Common myeloid progenitor, CD34-positive (primary cell): ENCODE measurements at regions not wholly inside any gene's neighbourhood (a gene's known extent, or its start where the extent isn't known, plus 50 kb on each side); places are given as distances from the start of the nearest gene placed in this dataset.

ENCODE experiments used
- CTCF ChIA-PET: fragments of 350-600 bp; sonication (Branson Sonifier 250); formaldehyde crosslinking; loops from one replicate; lab custom pipeline; 2021; ENCODE audit warnings: antibody characterized with exemption; lab: Charles Lee
- POLR2A ChIA-PET: fragments of 350-600 bp; sonication (Branson Sonifier 250); formaldehyde crosslinking; loops from one replicate; lab custom pipeline; 2021; ENCODE audit warnings: antibody characterized with exemption; lab: Charles Lee
- DNase-seq, 3 donors: peaks; one replicate each; pipeline versions ENCODE4 v3.0.0 to v3.0.0-alpha.2; 2013
- H3K27ac ChIP-seq, 2 experiments: 1 replicate in 1 of 2; 2 replicates in 1 of 2; pipeline ENCODE4 v1.7.0; 2013; ENCODE audit warnings: inconsistent platforms in 2 of 2, low read length in 2 of 2, mild to moderate bottlenecking in 2 of 2, low read depth in 1 of 2, moderate library complexity in 1 of 2; ENCODE audit not compliant: severe bottlenecking in 2 of 2, insufficient read depth in 1 of 2, poor library complexity in 1 of 2
- H3K27me3 ChIP-seq, 5 experiments: replicated peaks in 2 of 5; 1 replicate in 3 of 5; 2 replicates in 2 of 5; pipeline versions ENCODE4 v1.6.1 to v1.7.0; 2013; ENCODE audit warnings: low read length in 4 of 5, mild to moderate bottlenecking in 2 of 5, moderate library complexity in 2 of 5, inconsistent platforms in 1 of 5; ENCODE audit not compliant: insufficient read depth in 5 of 5, control insufficient read depth in 4 of 5
- H3K36me3 ChIP-seq, 4 experiments: 1 replicate in 2 of 4; 2 replicates in 2 of 4; pipeline versions ENCODE4 v1.6.1 to v1.7.0; 2013; ENCODE audit warnings: low read length in 3 of 4, control low read depth in 1 of 4, mild to moderate bottlenecking in 1 of 4; ENCODE audit not compliant: control insufficient read depth in 4 of 4, insufficient read depth in 4 of 4
- H3K4me1 ChIP-seq, 4 experiments: 1 replicate in 3 of 4; 2 replicates in 1 of 4; pipeline versions ENCODE4 v1.6.1 to v1.7.1; 2013; ENCODE audit warnings: low read length in 3 of 4, mild to moderate bottlenecking in 3 of 4, control low read depth in 1 of 4, inconsistent platforms in 1 of 4, moderate library complexity in 1 of 4; ENCODE audit not compliant: control insufficient read depth in 4 of 4, insufficient read depth in 4 of 4; ENCODE audit errors: control extremely low read depth in 1 of 4
- H3K4me3 ChIP-seq, 7 experiments: 1 replicate in 4 of 7; 2 replicates in 3 of 7; pipeline versions ENCODE4 v1.5.1 to v1.7.0; 2013; ENCODE audit warnings: mild to moderate bottlenecking in 7 of 7, low read length in 6 of 7, moderate library complexity in 6 of 7, inconsistent platforms in 2 of 7, low read depth in 2 of 7, control low read depth in 1 of 7; ENCODE audit not compliant: insufficient read depth in 4 of 7, control insufficient read depth in 1 of 7; ENCODE audit errors: extremely low read depth in 1 of 7
- H3K9me3 ChIP-seq, 5 experiments: 1 replicate in 4 of 5; 2 replicates in 1 of 5; pipeline versions ENCODE4 v1.6.1 to v1.7.1; 2013; ENCODE audit warnings: low read length in 4 of 5, mild to moderate bottlenecking in 2 of 5, inconsistent platforms in 1 of 5, low read depth in 1 of 5, moderate library complexity in 1 of 5; ENCODE audit not compliant: control insufficient read depth in 4 of 5, insufficient read depth in 2 of 5; ENCODE audit errors: control extremely low read depth in 1 of 5
- WGBS: methylation state at CpG from one replicate; pipeline ENCODE4 v1.1.5; 2013; ENCODE audit not compliant: insufficient coverage; 5-methylcytosine and 5-hydroxymethylcytosine counted together

GRCh38 chrX:9235722-9236121, 201.8 kb upstream of the FAM9B start:
- CTCF ChIA-PET, result no interaction called here
- Histone ChIP-seq H3K4me3 (no peak overlapping the region), H3K27me3 (no peaks in the 10 kb centered on the region), H3K9me3 (no peaks in the 10 kb centered on the region), H3K36me3 (no peaks in the 10 kb centered on the region), H3K4me1 (no peaks in the 10 kb centered on the region), H3K27ac (no peak overlapping the region)
- 100% methylated on average over 3 of the region's 3 CpGs for WGBS
- POLR2A ChIA-PET, result no interaction called here
- no peak for DNase-seq

GRCh38 chrX:9240956-9241355, 207.0 kb upstream of the FAM9B start:
- no peaks in the 10 kb centered on the region for H3K36me3 ChIP-seq
- H3K4me3 ChIP-seq, result no peak overlapping the region
- no peaks in the 10 kb centered on the region for H3K27me3 ChIP-seq
- ChIA-PET CTCF (no interaction called here), POLR2A (no interaction called here)
- no peaks in the 10 kb centered on the region for H3K9me3 ChIP-seq
- no peaks in the 10 kb centered on the region for H3K4me1 ChIP-seq
- H3K27ac ChIP-seq, result no peak overlapping the region
- 81% methylated on average over 4 of the region's 4 CpGs for WGBS
- no peak for DNase-seq

- H3K36me3 ChIP-seq, result no peaks in the 10 kb centered on the region
- H3K4me3 ChIP-seq, result no peak overlapping the region
- H3K27ac ChIP-seq, result no peak overlapping the region
- no peaks in the 10 kb centered on the region for H3K4me1 ChIP-seq
- CTCF ChIA-PET, result no interaction called here
- WGBS, result 90% methylated on average over 11 of the region's 11 CpGs
- no peaks in the 10 kb centered on the region for H3K9me3 ChIP-seq
- POLR2A ChIA-PET, result no interaction called here
- DNase-seq, result no peak
- no peaks in the 10 kb centered on the region for H3K27me3 ChIP-seq
These were observed 207.5 kb upstream of the FAM9B start for GRCh38 chrX:9241427-9241826.

- CTCF ChIA-PET, result no interaction called here
- WGBS, result 71% methylated on average over 7 of the region's 8 CpGs
These were observed 215.3 kb upstream of the FAM9B start for GRCh38 chrX:9249051-9249846.

GRCh38 chrX:9252182-9252581, 212.7 kb upstream of the TBL1X start:
- 53% methylated on average over 3 of the region's 4 CpGs for WGBS
- H3K27me3 ChIP-seq, result no peaks in the 10 kb centered on the region
- ChIA-PET POLR2A (no interaction called here), CTCF (no interaction called here)
- no peaks in the 10 kb centered on the region for H3K36me3 ChIP-seq
- H3K4me3 ChIP-seq, result no peak overlapping the region
- no peak overlapping the region for H3K27ac ChIP-seq
- DNase-seq, result no peak
- no peaks in the 10 kb centered on the region for H3K9me3 ChIP-seq
- H3K4me1 ChIP-seq, result no peaks in the 10 kb centered on the region

More at GRCh38 chrX:9249051-9249846, 215.3 kb upstream of the FAM9B start:
- no peak overlapping the region for H3K4me3 ChIP-seq
- peak in 1 of 3 donors; percentile 8 for DNase-seq
- no peak overlapping the region for H3K27ac ChIP-seq
- no peaks in the 10 kb centered on the region for H3K9me3 ChIP-seq
- POLR2A ChIA-PET, result no interaction called here
- no peaks in the 10 kb centered on the region for H3K36me3 ChIP-seq
- H3K27me3 ChIP-seq, result no peaks in the 10 kb centered on the region
- no peaks in the 10 kb centered on the region for H3K4me1 ChIP-seq

- POLR2A ChIA-PET, result no interaction called here
- CTCF ChIA-PET, result no interaction called here
- H3K27me3 ChIP-seq, result no peaks in the 10 kb centered on the region
- WGBS, result 100% methylated on average over 1 of the region's 2 CpGs
- H3K36me3 ChIP-seq, result no peaks in the 10 kb centered on the region
- H3K27ac ChIP-seq, result no peak overlapping the region
- H3K4me3 ChIP-seq, result no peak overlapping the region
- H3K9me3 ChIP-seq, result no peaks in the 10 kb centered on the region
- no peak for DNase-seq
- H3K4me1 ChIP-seq, result no peaks in the 10 kb centered on the region
These were observed 211.6 kb upstream of the TBL1X start for GRCh38 chrX:9253211-9253610.

- peaks cover 0 to 5% (median 0%) of the 10 kb centered on the region in 5 experiments for H3K9me3 ChIP-seq
- no peak overlapping the region for H3K27ac ChIP-seq
- 86% methylated on average over 6 of the region's 6 CpGs for WGBS
- H3K36me3 ChIP-seq, result no peaks in the 10 kb centered on the region
- no peak for DNase-seq
- H3K27me3 ChIP-seq, result no peaks in the 10 kb centered on the region
- POLR2A ChIA-PET, result no interaction called here
- CTCF ChIA-PET, result no interaction called here
- no peaks in the 10 kb centered on the region for H3K4me1 ChIP-seq
- no peak overlapping the region for H3K4me3 ChIP-seq
These were observed 207.0 kb upstream of the TBL1X start for GRCh38 chrX:9257718-9258420.
